Gastrocnemius medialis (tissue), 4 donors: ENCODE measurements at regions not wholly inside any gene's neighbourhood (a gene's known extent, or its start where the extent isn't known, plus 50 kb on each side); places are given as distances from the start of the nearest gene placed in this dataset.

ENCODE experiments used
- POLR2A ChIP-seq, 2 donors: fragments of 450-650 bp; IDR thresholded peaks; one replicate each; pipeline ENCODE4 v1.6.1; 2017; ENCODE audit warnings: antibody characterized with exemption in 2 of 2, mild to moderate bottlenecking in 2 of 2, moderate library complexity in 2 of 2
- TF ChIP-seq, protein P1 (sequence below), 5 experiments: fragments of 450-650 bp in 3 of 5; fragments of 200-600 bp in 2 of 5; sonication (generic) in 2 of 5; IDR thresholded peaks in 4 of 5; conservative IDR thresholded peaks in 1 of 5; 1 replicate in 4 of 5; 2 replicates in 1 of 5; pipeline ENCODE4 v1.5.1; 2016 to 2019; ENCODE audit warnings: antibody characterized with exemption in 5 of 5, mild to moderate bottlenecking in 3 of 5, moderate library complexity in 3 of 5

DNA sequence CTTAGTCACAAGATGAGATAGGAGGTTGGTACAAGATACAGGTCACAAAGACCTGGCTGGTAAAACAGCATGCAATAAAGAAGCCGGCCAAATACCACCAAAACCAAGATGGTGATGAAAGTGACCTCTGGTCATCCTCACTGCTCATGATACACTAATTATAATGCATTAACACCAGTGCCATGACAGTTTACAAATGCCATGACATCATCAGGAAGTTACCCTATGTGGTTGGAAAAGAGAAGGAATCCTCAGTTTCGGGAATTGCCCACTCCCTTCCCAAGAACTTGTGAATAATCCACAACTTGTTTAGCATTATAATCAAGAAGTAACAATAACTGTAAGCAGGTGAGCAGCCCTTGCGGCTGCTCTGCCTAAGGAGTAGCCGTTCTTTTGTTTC, 408.5 kb upstream of the RAG2 start:
- TF ChIP-seq POLR2A (IDR thresholded peaks at IDR 0.05): no peak
- TF ChIP-seq, protein P1, sequence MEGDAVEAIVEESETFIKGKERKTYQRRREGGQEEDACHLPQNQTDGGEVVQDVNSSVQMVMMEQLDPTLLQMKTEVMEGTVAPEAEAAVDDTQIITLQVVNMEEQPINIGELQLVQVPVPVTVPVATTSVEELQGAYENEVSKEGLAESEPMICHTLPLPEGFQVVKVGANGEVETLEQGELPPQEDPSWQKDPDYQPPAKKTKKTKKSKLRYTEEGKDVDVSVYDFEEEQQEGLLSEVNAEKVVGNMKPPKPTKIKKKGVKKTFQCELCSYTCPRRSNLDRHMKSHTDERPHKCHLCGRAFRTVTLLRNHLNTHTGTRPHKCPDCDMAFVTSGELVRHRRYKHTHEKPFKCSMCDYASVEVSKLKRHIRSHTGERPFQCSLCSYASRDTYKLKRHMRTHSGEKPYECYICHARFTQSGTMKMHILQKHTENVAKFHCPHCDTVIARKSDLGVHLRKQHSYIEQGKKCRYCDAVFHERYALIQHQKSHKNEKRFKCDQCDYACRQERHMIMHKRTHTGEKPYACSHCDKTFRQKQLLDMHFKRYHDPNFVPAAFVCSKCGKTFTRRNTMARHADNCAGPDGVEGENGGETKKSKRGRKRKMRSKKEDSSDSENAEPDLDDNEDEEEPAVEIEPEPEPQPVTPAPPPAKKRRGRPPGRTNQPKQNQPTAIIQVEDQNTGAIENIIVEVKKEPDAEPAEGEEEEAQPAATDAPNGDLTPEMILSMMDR (IDR thresholded peaks at IDR 0.05 in 4 of 5, conservative IDR thresholded peaks at IDR 0.05 in 1 of 5): no peak
